HG03103 (cell line): ENCODE measurements at regions not wholly inside any gene's neighbourhood (a gene's known extent, or its start where the extent isn't known, plus 50 kb on each side); places are given as distances from the start of the nearest gene placed in this dataset.

Experiments
- ATAC-seq: cut with Tn5 transposase; IDR thresholded peaks from one replicate; pipeline ENCODE4 v1.9.1; 2021; ENCODE audit warnings: low read depth; ENCODE audit not compliant: unreplicated experiment

- ATAC-seq, result no peak
Observed at GRCh38 chr16:60318486-60318885, 1584.4 kb upstream of the GOT2 start.

DNA sequence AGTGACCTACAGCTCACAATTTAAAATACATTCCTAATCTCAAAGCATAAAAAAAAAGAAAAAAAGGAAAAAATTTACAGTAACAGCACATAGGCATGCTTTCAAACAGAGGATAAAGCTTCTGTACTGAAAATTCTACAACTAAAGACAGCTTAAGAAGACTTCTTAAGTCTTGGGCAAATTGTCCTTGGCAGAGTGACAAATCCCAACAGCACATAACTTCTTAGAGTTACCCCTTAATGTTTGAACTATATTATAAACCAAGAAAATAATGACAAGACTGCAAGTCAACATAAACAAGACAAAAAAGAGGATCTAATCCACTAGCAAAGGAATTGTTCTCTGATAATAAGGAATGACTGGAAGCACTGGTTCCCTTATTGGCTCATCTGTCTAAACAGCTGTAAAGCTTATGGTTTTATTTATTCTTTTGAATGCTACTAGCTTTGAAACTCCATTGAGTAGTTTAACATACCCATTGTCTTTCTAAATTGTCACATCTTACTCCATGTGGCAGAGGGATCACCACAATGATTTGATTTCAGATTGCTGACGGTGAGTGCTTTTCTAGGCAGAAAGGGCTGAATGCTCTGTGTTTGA, 1576.8 kb upstream of the GOT2 start:
- no peak for ATAC-seq

- ATAC-seq, result no peak
Observed at GRCh38 chr16:60304720-60305119, 1570.6 kb upstream of the GOT2 start.

DNA sequence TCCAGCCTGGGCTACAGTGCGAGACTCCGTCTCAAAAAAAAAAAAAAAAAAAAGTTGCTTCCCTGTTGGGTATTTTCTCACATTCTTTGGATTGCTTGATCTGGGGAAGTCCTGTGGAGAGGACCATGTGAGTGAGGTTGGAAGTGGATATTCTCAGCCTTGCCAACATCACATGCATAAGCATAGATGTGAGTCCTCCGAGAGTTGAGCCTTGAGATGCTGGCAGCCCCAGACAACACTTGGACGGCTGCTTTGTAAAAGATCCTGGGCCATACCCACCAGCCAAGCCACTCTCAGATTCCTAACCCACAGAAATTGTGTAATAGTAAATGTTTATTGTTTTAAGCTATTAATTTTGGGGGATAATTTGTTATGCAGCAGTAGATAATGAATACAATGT, 1570.0 kb upstream of the GOT2 start:
- no peak for ATAC-seq

- ATAC-seq, result no peak
Observed at GRCh38 chr16:60302676-60303075, 1568.6 kb upstream of the GOT2 start.

DNA sequence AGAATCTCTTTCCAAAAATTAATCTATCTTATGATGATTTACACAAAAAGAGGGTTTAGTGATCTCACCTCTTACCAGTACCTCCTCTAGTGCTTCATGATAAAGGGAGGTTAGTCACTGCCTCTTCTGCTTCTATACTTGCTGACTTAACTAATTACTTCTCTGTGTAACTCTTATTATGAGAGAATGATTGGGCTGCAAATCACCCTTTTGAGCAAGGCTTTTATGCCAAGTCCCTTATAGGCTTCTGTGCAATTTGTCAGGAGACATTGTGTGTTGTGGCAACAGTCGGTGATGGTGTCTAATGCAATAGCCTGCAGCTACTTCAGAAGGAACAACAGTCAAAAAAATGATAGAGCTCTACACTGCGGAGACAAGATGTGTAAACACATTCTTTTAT, 1568.1 kb upstream of the GOT2 start:
- no peak for ATAC-seq

DNA sequence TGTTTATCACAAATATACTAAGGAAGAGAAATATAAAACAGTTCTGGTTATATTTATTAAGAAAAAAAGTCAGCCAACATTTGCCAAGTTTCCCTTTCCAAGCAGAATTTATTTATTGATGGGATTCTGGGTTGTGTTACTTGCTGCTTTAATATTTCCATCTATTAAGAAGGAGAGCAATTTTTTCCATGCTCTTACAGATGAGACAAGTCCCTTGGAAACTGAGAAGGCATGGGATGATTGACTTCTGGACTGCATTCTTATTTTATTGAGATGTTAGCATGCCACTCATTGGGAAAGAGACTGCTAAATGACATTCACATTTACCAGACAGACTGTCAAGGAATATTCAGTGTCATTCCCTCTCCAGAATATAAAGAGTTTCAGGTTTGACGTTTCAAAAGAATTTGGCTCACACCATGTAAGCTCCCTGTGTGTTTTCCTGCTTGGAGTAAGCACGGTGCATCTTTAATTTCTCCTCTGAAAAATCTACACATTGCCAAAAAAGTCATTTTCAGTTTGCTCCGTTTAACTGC, 1565.2 kb upstream of the GOT2 start:
- no peak for ATAC-seq

DNA sequence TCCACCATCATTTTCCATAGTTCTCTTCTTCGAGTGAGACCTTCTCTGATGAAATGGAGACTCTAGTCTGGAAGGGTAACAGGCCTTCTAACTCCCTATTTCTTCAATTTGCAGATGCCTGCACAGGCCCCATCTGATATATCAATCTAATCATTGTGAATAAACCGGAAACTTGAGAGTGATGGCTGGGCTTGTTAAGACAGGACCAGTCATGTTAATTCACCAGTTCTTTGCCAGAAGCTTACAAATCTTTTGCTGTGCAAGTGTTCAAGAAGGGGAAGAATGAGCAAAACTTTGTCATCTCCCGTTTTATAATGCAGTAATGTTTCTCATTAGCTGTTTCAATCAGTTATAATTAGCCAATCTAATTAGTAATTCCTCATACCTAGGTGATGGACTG, 1561.3 kb upstream of the GOT2 start:
- no peak for ATAC-seq

GRCh38 chr16:60285794-60286193, 1551.7 kb upstream of the GOT2 start:
- no peak for ATAC-seq

- no peak for ATAC-seq
Observed at GRCh38 chr16:60279061-60279665, 1545.0 kb upstream of the GOT2 start.

DNA sequence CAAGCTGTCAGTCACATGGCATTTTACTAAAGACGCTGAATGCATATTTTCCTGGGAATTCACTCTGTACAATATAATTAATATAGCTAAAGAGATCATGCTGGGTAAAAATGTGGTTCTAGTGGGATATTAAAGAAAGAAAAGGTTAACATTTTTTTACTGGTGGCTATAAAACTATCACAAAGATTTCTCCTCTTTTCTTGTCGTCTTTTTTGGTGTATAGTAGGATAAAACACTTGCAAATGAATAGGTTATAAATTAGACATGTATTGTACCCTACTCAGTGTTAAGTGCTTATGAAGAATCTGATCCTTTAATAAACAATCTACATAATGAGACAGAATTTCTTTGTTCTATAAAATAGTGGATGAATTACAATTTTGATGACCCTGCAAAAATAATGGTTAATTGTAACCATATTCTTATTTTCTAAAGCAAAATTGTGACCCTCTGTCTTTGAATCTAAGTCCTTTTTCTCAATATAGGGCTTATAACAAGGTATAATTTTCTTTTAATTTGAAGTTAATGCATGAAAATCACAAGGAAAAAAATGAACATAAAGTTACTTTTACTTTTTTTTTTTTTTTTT, 1540.4 kb upstream of the GOT2 start:
- ATAC-seq, result no peak

DNA sequence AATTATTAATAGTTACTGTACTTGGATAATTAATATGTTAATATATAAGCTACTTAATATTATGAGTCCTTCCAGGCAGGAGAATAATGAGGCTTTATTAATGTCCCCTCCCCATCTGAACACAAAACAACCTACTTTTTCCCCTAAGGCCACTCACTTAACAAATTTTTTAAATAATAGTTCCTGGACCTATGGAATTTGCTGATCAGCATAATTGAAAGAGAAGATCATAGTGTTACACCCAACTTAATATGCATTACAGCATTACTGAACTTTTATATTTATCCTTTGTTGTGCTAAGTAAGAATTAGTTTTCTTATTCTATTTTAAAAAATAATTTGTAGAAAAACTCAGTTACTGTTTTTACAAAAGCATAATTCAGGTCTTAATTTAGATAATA, 1537.7 kb upstream of the GOT2 start:
- ATAC-seq, result no peak

GRCh38 chr16:60271025-60271771, 1537.1 kb upstream of the GOT2 start:
- ATAC-seq, result no peak

GRCh38 chr16:60261425-60261824, 1527.3 kb upstream of the GOT2 start:
- ATAC-seq, result no peak

GRCh38 chr16:60259956-60260355, 1525.8 kb upstream of the GOT2 start:
- ATAC-seq, result no peak

GRCh38 chr16:60246086-60246485, 1512.0 kb upstream of the GOT2 start:
- no peak for ATAC-seq

DNA sequence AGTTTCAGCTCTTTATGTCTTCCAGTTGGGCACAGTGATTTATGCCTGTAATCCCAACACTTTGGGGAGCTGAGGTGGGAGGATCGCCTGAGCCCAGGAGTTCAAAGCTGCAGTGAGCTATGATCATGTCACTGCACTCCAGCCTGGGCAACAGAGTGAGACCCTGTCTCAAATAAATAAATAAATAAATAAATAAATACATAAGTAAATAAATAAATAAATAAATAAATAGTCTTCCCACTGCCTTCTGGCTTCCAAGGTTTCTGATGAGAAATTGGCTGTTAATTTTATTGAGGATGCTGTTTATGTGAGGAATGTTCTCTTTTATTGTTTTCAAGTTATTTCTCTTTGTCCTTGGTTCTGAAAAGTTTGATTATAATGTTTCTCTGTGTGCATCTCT, 1507.6 kb upstream of the GOT2 start:
- no peak for ATAC-seq

- ATAC-seq, result no peak
Observed at GRCh38 chr16:60230666-60231065, 1496.5 kb upstream of the GOT2 start.

DNA sequence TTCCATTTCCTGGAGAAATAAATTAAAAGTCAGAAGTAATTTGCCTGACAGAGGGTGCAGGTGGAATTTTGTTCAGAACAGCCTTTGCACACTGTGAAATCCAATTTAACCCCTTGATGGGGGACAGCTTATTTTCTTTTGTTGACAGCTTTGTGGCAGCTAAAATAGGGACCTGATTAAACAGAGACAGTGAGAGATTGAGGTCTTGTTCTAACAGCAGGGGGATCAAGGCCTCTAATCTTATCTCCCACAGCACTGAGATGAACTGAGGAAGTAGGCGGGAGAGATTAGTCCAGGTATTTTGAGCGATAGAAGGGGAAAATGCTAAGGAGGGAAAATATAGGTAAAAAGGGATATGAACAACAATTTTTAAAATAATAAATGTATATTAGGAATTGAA, 1491.4 kb upstream of the GOT2 start:
- ATAC-seq, result no peak

GRCh38 chr16:60217787-60218186, 1483.7 kb upstream of the GOT2 start:
- no peak for ATAC-seq

DNA sequence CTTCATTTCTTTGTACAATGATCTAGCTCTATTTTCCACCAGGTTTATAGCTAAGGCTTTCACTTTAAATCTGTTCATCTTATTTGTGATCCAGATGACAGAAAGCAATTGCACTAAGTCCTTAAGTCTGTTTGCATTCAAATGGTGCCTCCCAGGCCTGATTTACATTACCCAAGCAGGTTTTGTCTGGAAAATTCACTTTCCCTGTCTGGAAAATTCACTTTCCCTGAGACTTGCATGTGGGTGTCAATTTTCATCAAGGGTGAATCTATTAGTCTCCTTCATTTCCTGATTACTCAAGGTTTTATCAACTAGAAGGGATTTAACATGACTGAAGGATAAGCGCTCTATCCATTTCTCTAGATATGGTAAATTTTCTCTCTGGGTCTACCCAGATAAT, 1480.2 kb upstream of the GOT2 start:
- no peak for ATAC-seq
